Kidney (tissue), 13 donors: ENCODE measurements at regions not wholly inside any gene's neighbourhood (a gene's known extent, or its start where the extent isn't known, plus 50 kb on each side); places are given as distances from the start of the nearest gene placed in this dataset.

Experiments
- DNase-seq, 5 donors: peaks; one replicate each; pipeline ENCODE4 v3.0.0-alpha.2; 2013 to 2020
- FAIRE-seq: peaks from 2 replicates; lab custom pipeline; 2012; peaks lifted over from hg19 to GRCh38; lab: Jason Lieb, UNC
- H3K27ac ChIP-seq, 2 donors: one replicate each; pipeline ENCODE4 v1.7.0; 2013; ENCODE audit warnings: low read depth in 2 of 2, low read length in 2 of 2, inconsistent platforms in 1 of 2
- H3K27me3 ChIP-seq: one replicate; pipeline ENCODE4 v1.7.1; 2013; ENCODE audit warnings: low read length, inconsistent platforms; ENCODE audit not compliant: control insufficient read depth, insufficient read depth
- H3K36me3 ChIP-seq, 3 donors: one replicate each; pipeline versions ENCODE4 v1.7.0 to v1.7.1; 2013; ENCODE audit warnings: low read length in 3 of 3, control low read depth in 1 of 3, inconsistent platforms in 1 of 3; ENCODE audit not compliant: insufficient read depth in 3 of 3, control insufficient read depth in 2 of 3
- H3K4me1 ChIP-seq, 3 donors: one replicate each; pipeline versions ENCODE4 v1.7.0 to v1.7.1; 2013; ENCODE audit warnings: low read length in 3 of 3, inconsistent platforms in 1 of 3, low read depth in 1 of 3; ENCODE audit not compliant: control insufficient read depth in 2 of 3, insufficient read depth in 2 of 3
- H3K4me3 ChIP-seq, 3 donors: one replicate each; pipeline versions ENCODE4 v1.7.0 to v1.8.1; 2013; ENCODE audit warnings: low read length in 3 of 3, control low read depth in 1 of 3, inconsistent platforms in 1 of 3
- H3K9ac ChIP-seq, 3 donors: one replicate each; pipeline versions ENCODE4 v1.7.0 to v1.7.1; 2013; ENCODE audit warnings: low read length in 3 of 3, control low read depth in 1 of 3, inconsistent platforms in 1 of 3
- H3K9me3 ChIP-seq, 3 donors: one replicate each; pipeline versions ENCODE4 v1.7.0 to v1.7.1; 2013; ENCODE audit warnings: low read length in 3 of 3, control low read depth in 1 of 3, inconsistent platforms in 1 of 3; ENCODE audit not compliant: control insufficient read depth in 2 of 3, insufficient read depth in 1 of 3
- CTCF ChIP-seq: IDR thresholded peaks from 3 replicates; pipeline ENCODE4 v1.5.1; 2012; ENCODE audit warnings: mild to moderate bottlenecking, moderate library complexity, borderline replicate concordance; ENCODE audit not compliant: insufficient read depth; ENCODE audit errors: extremely low read depth
- intact Hi-C: fragments of 100-400 bp; cut with DNase I; formaldehyde crosslinking; loops from one replicate; pipeline ENCODE4 v1.11.1; 2022
- donor health status: control.
- donor health status: control.
- donor health status: control.
- donor health status: control.
- donor health status: control.
- donor health status: DM: yes; HTN: yes; CAD: no.
- donor health status: Normal renal cell carcinoma (clear cell type).

GRCh38 chr13:107941345-107942029 lies 273.8 kb downstream of the LIG4 start:
- Histone ChIP-seq H3K4me3 (no peak overlapping the region), H3K36me3 (no peaks in the 10 kb centered on the region), H3K9me3 (peaks cover 0 to 2% (median 0%) of the 10 kb centered on the region in 3 donors), H3K9ac (no peak overlapping the region), H3K27me3 (no peaks in the 10 kb centered on the region), H3K27ac (no peak overlapping the region), H3K4me1 (no peaks in the 10 kb centered on the region)
- FAIRE-seq (no peak), DNase-seq (peak in 1 of 5 donors; percentile 41)
- intact Hi-C loops, result no loop called here
- TF ChIP-seq CTCF, result no peak

- no peak for TF ChIP-seq CTCF
- H3K36me3 ChIP-seq, result no peaks in the 10 kb centered on the region
- FAIRE-seq, result no peak
- H3K27ac ChIP-seq, result no peak overlapping the region
- H3K27me3 ChIP-seq, result no peaks in the 10 kb centered on the region
- H3K4me3 ChIP-seq, result no peak overlapping the region
- H3K4me1 ChIP-seq, result no peaks in the 10 kb centered on the region
- no peaks in the 10 kb centered on the region for H3K9me3 ChIP-seq
- intact Hi-C loops, result no loop called here
- no peak overlapping the region for H3K9ac ChIP-seq
- no peak for DNase-seq
These were observed 277.5 kb downstream of the LIG4 start for GRCh38 chr13:107937848-107938247.

GRCh38 chr13:107931056-107931455 lies 284.3 kb downstream of the LIG4 start:
- Histone ChIP-seq H3K27ac (no peak overlapping the region), H3K9me3 (no peaks in the 10 kb centered on the region), H3K36me3 (no peaks in the 10 kb centered on the region), H3K27me3 (no peaks in the 10 kb centered on the region), H3K4me3 (no peak overlapping the region), H3K4me1 (no peaks in the 10 kb centered on the region), H3K9ac (no peak overlapping the region)
- no peak for TF ChIP-seq CTCF
- intact Hi-C loops, result no loop called here
- FAIRE-seq (no peak), DNase-seq (no peak)

GRCh38 chr13:107928762-107929161 lies 286.6 kb downstream of the LIG4 start:
- TF ChIP-seq CTCF, result no peak
- H3K27me3 ChIP-seq, result no peaks in the 10 kb centered on the region
- H3K36me3 ChIP-seq, result no peaks in the 10 kb centered on the region
- no peaks in the 10 kb centered on the region for H3K9me3 ChIP-seq
- no peak overlapping the region for H3K9ac ChIP-seq
- H3K27ac ChIP-seq, result no peak overlapping the region
- intact Hi-C loops, result no loop called here
- H3K4me1 ChIP-seq, result no peaks in the 10 kb centered on the region
- no peak for FAIRE-seq
- H3K4me3 ChIP-seq, result no peak overlapping the region
- DNase-seq, result no peak
